ENCODE measurements at regions not wholly inside any gene's neighbourhood (a gene's known extent, or its start where the extent isn't known, plus 50 kb on each side); places are given as distances from the start of the nearest gene placed in this dataset.
A peak's percentile ranks its signal among the peaks of the same experiment; 100 is the strongest.
"Not testable (repeated sequence)": the region's sequence is repeated elsewhere in the genome, so short reads cannot be mapped to it uniquely, and the experiment has no call there.

GRCh38 chr3:165658027-165658426 is 179.2 kb downstream of the BCHE start:
- Histone ChIP-seq H3K79me2 (ENCODE audit: insufficient read depth, low read length) (no peaks in the 10 kb centered on the region), H3K9me2 (ENCODE audit: insufficient read depth) (no peaks in the 10 kb centered on the region), H2AFZ (ENCODE audit: low read depth, low read length, poor library complexity, severe bottlenecking) (no peak overlapping the region), H3K27ac (ENCODE audit: low read depth, low read length) (no peak overlapping the region), H3K36me3 (ENCODE audit: control insufficient read depth in 1 of 2, insufficient read depth in 2 of 2, low read length in 2 of 2) (no peaks in the 10 kb centered on the region), H3K4me3 (replicated peaks in 1 of 2; ENCODE audit: low read depth in 1 of 2, low read length in 2 of 2) (no peak overlapping the region), H3K4me1 (ENCODE audit: control insufficient read depth in 1 of 2, insufficient read depth in 2 of 2, low read length in 2 of 2) (no peaks in the 10 kb centered on the region), H3K4me2 (ENCODE audit: low read length) (no peak overlapping the region), H3K27me3 (ENCODE audit: insufficient read depth, low read length) (no peaks in the 10 kb centered on the region), H4K20me1 (ENCODE audit: insufficient read depth) (no peaks in the 10 kb centered on the region), H3K9me3 (ENCODE audit: control insufficient read depth in 1 of 2, insufficient read depth in 1 of 2, low read depth in 1 of 2, low read length in 2 of 2) (no peaks in the 10 kb centered on the region), H3K9ac (ENCODE audit: low read length) (no peak overlapping the region)
- ChIA-PET RAD21 (ENCODE audit: low non-redundant PET in 1 of 2, low total read pairs in 2 of 2, uncharacterized antibody in 2 of 2, unreplicated experiment in 2 of 2) (no interaction called here), POLR2A (no interaction called here), CTCF (no interaction called here)
- BruUV-seq (replicated peaks), result no TSS peak
- intact Hi-C loops (cut with micrococcal nuclease), result no loop called here
- ATAC-seq (no peak), DNase-seq (ENCODE audit: low read depth, low spot score) (no peak)
- no peak for TF ChIP-seq RAD21 (IDR thresholded peaks at IDR 0.05; ENCODE audit: low read depth)
- TF ChIP-seq, protein P1, sequence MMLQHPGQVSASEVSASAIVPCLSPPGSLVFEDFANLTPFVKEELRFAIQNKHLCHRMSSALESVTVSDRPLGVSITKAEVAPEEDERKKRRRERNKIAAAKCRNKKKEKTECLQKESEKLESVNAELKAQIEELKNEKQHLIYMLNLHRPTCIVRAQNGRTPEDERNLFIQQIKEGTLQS (IDR thresholded peaks at IDR 0.05), result no peak

DNA sequence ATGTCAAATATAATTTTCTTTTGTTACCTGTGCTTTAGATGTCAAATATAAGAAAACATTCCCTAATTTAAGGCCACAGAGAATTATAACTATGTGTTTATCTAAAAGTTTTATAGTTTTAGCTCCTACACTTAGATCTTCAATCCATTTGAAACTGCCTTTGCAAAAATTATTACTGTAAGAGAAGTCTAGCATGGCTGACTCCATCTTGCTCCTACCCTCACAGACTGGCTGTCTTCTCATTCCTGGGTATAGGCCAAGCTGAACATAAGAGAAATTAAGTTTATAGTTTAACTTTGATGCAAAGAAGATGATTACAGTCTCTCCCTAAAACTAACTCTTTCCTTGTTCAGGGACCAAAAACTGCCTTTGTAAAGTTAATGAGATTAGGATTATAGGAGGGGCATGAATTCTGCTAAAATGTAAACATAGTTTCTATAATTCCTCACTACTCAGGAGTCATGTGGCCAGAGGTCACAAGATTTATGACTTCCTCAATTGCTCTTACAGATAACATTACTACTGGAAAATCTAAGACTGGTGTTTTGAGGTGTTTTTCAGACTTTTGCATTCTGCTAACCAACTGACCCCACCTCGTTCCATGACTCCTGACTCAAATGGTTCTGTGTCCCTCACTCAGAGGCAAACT is 184.0 kb downstream of the BCHE start:
- ChIA-PET RAD21 (ENCODE audit: low non-redundant PET in 1 of 2, low total read pairs in 2 of 2, uncharacterized antibody in 2 of 2, unreplicated experiment in 2 of 2) (no interaction called here), CTCF (no interaction called here), POLR2A (no interaction called here)
- H3K79me2 ChIP-seq (ENCODE audit: insufficient read depth, low read length), result no peaks in the 10 kb centered on the region
- H4K20me1 ChIP-seq (ENCODE audit: insufficient read depth), result no peaks in the 10 kb centered on the region
- H3K27ac ChIP-seq (ENCODE audit: low read depth, low read length), result no peak overlapping the region
- no TSS peak for BruUV-seq (replicated peaks)
- no peaks in the 10 kb centered on the region for H3K4me1 ChIP-seq (ENCODE audit: control insufficient read depth in 1 of 2, insufficient read depth in 2 of 2, low read length in 2 of 2)
- intact Hi-C loops (cut with micrococcal nuclease), result no loop called here
- no peaks in the 10 kb centered on the region for H3K9me2 ChIP-seq (ENCODE audit: insufficient read depth)
- H3K4me3 ChIP-seq (replicated peaks in 1 of 2; ENCODE audit: low read depth in 1 of 2, low read length in 2 of 2), result no peak overlapping the region
- DNase-seq (ENCODE audit: low read depth, low spot score), result no peak
- H3K36me3 ChIP-seq (ENCODE audit: control insufficient read depth in 1 of 2, insufficient read depth in 2 of 2, low read length in 2 of 2), result no peaks in the 10 kb centered on the region
- ATAC-seq, result no peak
- no peak overlapping the region for H3K9ac ChIP-seq (ENCODE audit: low read length)
- no peak overlapping the region for H3K4me2 ChIP-seq (ENCODE audit: low read length)
- H2AFZ ChIP-seq (ENCODE audit: low read depth, low read length, poor library complexity, severe bottlenecking), result peak overlapping the region; percentile 3
- H3K9me3 ChIP-seq (ENCODE audit: control insufficient read depth in 1 of 2, insufficient read depth in 1 of 2, low read depth in 1 of 2, low read length in 2 of 2), result no peaks in the 10 kb centered on the region
- no peaks in the 10 kb centered on the region for H3K27me3 ChIP-seq (ENCODE audit: insufficient read depth, low read length)
- TF ChIP-seq SRF (IDR thresholded peaks at IDR 0.05; ENCODE audit: low read depth), result no peak
- no peak for TF ChIP-seq ZFX (IDR thresholded peaks at IDR 0.05)
- TF ChIP-seq POLR2AphosphoS5 (IDR thresholded peaks at IDR 0.05; ENCODE audit: low read depth, low read length), result no peak

- POLR2A ChIA-PET; H3K4me2 ChIP-seq (ENCODE audit: low read length); H2AFZ ChIP-seq (ENCODE audit: low read depth, low read length, poor library complexity, severe bottlenecking); H3K27ac ChIP-seq (ENCODE audit: low read depth, low read length); H3K9ac ChIP-seq (ENCODE audit: low read length); H4K20me1 ChIP-seq (ENCODE audit: insufficient read depth); H3K9me3 ChIP-seq (ENCODE audit: control insufficient read depth in 1 of 2, insufficient read depth in 1 of 2, low read depth in 1 of 2, low read length in 2 of 2); H3K9me2 ChIP-seq (ENCODE audit: insufficient read depth); H3K27me3 ChIP-seq (ENCODE audit: insufficient read depth, low read length); H3K36me3 ChIP-seq (ENCODE audit: control insufficient read depth in 1 of 2, insufficient read depth in 2 of 2, low read length in 2 of 2); H3K4me3 ChIP-seq (replicated peaks in 1 of 2; ENCODE audit: low read depth in 1 of 2, low read length in 2 of 2); intact Hi-C loops (cut with micrococcal nuclease); H3K79me2 ChIP-seq (ENCODE audit: insufficient read depth, low read length); H3K4me1 ChIP-seq (ENCODE audit: control insufficient read depth in 1 of 2, insufficient read depth in 2 of 2, low read length in 2 of 2); BruUV-seq (replicated peaks); CTCF ChIA-PET; DNase-seq (ENCODE audit: low read depth, low spot score); ATAC-seq; RAD21 ChIA-PET (ENCODE audit: low non-redundant PET in 1 of 2, low total read pairs in 2 of 2, uncharacterized antibody in 2 of 2, unreplicated experiment in 2 of 2): not testable (repeated sequence)
Observed at GRCh38 chr3:165649282-165649681, 187.9 kb downstream of the BCHE start.
